MV-4-11 (cell line): ENCODE measurements at regions not wholly inside any gene's neighbourhood (a gene's known extent, or its start where the extent isn't known, plus 50 kb on each side); places are given as distances from the start of the nearest gene placed in this dataset.
"Not testable (repeated sequence)": the region's sequence is repeated elsewhere in the genome, so short reads cannot be mapped to it uniquely, and the experiment has no call there.

Experiments
- DNase-seq: peaks from one replicate; lab custom pipeline; 2025; lab: John Stamatoyannopoulos, UW

DNA sequence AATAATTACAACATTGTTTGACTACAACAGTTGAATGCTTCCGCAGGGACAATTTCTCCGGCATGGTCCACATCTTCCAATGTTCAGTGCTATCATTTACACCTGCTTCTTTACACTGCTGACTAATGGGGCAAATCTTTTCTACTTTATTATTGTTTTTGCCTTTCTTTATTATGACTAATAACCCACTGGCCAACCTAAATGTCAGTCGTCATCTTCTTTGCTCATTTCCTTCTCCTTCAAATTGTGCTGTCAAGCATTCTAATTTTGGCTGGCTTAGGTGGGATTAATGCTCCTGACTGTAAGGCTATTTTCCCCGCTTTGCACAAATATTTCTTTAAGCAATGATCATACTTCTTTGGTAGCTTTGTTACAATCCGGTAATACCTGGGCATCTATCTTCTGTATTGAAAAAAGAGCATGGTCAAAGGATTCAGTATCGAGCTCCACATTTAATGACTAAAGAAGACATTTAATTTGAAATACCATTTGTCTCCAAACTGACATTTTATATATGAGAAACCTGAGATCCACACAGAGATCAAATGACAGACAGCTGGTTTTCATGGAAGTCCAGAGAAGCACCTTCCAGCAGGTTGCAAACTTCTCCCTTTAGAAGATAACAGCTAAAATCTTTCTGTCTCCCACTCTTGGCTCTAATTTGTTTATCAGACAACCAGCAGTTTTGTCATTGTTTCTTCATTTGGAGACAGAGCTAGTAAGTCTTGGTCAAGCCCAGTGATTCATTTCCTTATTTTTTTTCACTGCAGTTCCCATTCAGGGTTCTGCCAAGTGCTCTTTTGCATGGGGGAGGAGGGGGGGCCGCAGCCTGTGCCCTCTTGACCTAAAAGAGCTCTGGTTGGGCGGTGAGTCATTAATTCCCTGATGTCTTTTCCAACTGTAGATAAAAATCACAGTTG is 132.9 kb downstream of the SOCS6 start:
- DNase-seq, result peak; percentile 95

- peak; percentile 78 for DNase-seq
Observed at GRCh38 chr18:70420146-70420898, 131.5 kb downstream of the SOCS6 start.

DNA sequence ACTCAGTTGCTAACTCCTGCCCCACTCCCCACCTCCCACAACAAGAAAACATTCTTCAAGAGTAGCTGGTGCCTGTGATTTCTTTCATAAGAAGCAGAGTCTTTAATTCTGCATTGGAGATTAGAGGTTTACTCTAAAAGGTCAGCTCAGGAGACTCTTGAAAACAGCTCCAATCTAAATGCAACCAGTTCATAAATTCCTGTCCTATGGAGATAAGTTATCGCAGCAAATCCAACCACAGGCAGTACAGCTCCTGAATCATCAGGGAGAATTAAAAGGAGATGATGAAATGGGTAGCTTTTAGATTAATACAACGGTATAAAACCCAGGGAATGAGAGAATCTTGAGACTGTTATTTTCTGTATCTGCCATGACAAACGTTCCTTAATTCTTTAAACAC is 130.7 kb downstream of the SOCS6 start:
- DNase-seq, result no peak

DNA sequence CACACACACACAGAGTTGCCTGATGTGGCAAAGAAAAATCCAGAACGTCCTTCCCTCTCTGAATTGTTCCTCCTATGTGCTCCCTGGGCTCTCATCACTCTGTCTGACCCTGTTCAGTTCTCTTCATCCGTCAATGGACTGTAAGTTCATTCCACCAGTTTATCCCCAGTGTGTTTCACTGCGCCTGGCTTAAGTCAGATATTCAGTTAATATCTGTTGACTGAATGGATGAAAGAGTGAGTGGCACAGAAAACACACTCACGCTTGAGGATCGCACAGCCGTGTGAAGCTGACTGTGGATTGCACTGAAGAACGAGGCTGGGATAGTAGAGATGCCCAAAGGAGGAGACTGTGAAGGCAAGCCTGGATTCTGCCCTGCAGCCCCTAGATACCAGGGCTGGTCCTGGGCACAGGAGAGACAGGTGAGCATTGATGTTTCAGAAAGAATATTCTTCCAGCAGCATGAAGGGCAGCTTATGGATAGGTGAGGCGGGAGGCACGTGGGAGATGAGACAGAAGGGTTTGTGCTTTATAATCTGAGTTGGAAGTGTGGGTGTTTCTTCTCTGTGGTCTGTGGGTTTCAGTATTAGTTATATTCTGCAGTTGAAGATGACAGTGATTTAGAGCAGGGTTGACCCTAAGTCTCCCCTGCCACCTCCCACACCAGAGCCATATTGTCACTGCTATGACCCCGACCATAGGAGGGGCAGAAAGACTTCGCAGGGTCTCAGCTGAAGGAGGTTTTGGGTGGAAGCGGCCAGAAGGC is 129.9 kb downstream of the SOCS6 start:
- DNase-seq, result no peak

- no peak for DNase-seq
Observed at GRCh38 chr18:70417847-70418246, 129.0 kb downstream of the SOCS6 start.

DNA sequence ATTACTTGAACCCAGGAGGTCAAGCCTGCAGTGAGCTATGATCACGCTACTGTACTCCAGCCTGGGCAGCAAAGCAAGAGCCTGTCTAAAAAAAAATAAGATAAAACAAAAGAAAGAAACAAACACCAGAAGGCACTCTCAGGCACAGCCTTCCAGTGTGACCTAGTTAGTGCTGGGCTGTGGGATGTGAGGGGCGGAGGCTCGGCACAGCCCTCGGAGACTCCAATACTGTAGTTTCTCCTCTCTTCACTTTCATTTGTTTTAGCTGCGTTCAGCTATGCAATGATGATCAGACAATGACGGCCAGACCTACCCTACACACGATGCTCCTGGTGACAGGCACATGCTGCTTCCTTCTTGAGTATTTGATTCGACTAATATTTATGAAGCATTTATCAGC is 127.7 kb downstream of the SOCS6 start:
- DNase-seq, result no peak

- DNase-seq, result no peak
Observed at GRCh38 chr18:70415823-70416488, 127.1 kb downstream of the SOCS6 start.

DNA sequence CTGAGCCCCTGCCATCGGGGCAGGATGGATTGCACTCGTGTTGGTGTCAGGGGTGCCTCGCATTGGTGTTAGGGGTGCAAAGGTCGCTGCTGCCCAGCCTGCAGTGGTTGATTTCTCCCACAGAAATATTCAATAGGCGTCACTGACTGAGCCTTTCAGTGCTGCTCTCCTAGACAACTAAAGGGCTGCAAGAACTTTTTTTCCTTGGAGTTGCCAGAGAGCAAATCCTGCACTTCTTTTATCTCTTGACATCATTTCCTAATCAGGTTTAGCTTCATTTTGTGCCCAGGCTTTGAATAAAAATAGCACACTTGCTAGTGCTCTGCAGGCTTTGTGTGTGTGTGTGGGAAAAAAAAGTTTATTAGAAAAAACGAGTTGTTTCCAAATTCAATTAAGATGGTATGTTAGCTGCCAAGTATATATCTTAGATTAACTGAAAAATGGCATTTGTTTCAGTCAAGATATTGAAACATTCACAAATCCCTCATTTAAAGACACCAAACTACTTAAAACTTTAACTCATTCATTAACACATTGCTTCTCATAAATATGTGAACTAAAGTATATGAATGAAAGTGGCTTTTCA is 125.6 kb downstream of the SOCS6 start:
- no peak for DNase-seq

DNA sequence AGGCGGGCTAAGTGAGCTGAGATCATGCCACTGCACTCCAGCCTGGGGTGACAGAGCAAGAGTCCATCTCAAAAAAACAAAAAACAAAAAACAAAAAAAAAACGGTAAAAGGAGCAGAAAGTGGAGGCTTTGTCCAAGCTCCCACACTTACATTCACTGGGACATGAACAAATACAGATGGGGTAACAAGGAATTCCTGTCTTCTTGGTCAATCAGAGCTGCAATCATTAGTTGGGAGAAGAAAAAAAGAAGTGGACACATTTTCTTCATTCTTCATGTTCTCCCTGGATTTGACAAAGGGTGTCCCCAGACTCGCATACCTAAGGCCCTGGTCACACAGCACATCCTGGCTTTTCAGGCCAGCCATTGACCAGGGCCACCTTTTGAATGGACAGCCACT is 124.6 kb downstream of the SOCS6 start:
- DNase-seq, result no peak

DNA sequence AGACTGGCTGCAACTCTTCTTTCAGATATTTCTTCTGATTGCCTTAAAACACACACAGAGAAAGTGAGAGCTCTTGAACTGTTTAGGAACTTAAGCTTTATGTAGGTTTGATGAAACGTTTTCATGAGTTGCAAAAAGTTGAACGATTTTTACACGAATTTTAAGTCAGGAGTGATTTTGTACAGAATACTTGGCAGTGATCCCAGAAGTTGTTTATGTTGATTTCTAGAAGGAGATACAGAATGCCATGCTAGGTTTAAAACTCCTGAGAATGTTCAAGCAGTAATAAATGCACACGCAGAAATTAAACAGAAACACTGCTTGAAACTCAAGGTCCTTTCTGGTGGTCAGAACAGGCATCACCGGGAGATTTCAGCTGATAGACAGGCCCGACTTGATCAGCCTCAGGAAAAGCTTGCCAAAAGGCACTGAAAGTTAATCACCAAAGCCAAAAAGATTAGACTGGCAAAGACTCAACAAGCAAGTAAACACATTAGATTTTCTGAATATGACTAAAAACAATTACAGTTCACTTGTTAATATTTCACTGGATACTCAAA is 123.1 kb downstream of the SOCS6 start:
- no peak for DNase-seq

- no peak for DNase-seq
Observed at GRCh38 chr18:70411307-70411706, 122.5 kb downstream of the SOCS6 start.

- DNase-seq, result no peak
Observed at GRCh38 chr18:70405052-70405451, 116.2 kb downstream of the SOCS6 start.

- no peak for DNase-seq
Observed at GRCh38 chr18:70400476-70400875, 111.6 kb downstream of the SOCS6 start.

DNA sequence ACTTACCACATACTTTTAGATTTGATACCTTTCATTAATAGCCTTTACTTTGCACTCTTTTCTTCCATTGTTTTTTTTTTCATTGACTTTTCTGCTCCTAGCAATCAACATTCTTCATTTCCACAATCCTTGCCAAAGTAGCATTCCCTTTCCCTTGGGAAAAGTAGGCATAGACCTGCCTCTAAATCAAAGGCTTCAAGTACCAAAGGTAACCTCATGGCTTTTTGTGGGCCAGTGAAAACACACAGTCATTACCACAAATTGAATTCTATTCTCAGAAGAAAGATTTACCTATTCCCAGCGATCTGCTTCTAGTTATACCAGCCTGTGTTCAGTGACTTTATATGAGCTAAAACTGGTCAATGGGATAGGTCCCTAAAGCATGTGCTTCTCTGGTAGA is 109.2 kb downstream of the SOCS6 start:
- DNase-seq, result no peak

GRCh38 chr18:70397259-70397925 is 108.5 kb downstream of the SOCS6 start:
- DNase-seq, result no peak

DNA sequence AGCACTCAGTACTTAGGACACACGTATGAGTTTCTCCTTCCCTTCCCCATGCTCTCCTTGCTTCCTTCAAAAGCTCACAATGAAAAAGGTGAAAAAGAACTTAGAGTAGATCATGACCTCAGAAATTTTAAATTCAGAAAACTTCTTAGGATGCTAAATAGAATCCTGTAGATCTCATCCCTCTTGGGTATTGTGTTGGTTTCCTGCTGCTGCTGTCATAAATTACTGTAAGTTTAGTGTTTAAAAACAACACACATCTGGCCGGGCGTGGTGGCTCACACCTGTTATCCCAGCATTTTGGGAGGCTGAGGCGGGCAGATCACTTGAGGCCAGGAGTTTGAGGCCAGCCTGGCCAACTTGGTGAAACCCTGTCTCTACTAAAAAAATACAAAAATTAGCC is 106.9 kb downstream of the SOCS6 start:
- not testable (repeated sequence) for DNase-seq

DNA sequence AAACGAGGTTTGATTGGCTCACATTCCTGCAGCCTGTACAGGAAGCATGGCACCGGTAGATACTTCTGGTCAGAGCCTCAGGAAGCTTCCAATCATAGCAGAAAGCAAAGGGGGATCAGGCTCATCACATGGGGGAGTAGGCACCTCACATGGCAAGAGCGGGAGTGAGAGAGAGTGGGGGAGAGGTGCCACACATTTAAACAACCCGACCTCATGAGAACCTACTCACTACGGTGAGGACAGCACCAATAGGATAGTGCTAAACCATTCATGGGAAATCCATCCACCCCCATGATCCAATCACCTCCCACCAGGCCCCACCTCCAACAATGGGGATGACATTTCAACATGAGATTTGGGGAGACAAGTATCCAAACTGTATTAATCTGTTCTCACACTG is 105.8 kb downstream of the SOCS6 start:
- DNase-seq, result no peak

DNA sequence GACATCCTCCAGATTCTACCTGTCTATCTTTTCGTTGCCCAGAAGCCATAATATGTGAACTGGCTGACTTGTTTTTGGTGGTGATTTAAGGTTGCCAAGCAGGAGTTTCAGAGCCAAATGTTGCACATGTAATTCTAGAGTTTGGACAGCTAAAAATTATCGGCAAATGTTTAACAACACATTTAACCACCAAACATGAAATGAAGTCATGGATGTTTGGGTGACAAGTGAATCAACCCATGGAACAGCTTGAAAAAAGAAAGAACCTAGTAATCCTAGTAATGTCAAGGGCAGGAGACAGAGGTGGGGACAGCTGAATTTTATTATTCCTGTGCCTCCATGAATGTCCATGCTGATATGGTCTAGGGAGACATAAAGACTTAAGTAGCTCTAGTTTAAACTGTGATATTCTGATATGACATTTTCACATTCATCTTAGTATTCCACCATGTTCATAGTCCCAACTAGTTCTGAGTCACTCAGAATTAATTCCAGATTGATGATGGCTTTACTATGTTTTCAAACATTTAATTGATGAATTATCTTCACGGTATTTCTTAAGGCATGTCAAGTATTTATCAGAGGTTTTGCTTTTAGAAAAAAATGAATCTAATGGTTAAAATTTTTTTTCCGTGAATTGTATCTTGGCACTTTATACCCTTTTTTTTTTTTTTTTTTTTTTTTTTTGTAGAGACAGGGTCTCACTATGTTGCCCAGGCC is 101.7 kb downstream of the SOCS6 start:
- no peak for DNase-seq

- DNase-seq, result not testable (repeated sequence)
Observed at GRCh38 chr18:70389036-70389435, 100.2 kb downstream of the SOCS6 start.

- DNase-seq, result no peak
Observed at GRCh38 chr18:70387027-70387426, 98.2 kb downstream of the SOCS6 start.
